ENCODE measurements at regions not wholly inside any gene's neighbourhood (a gene's known extent, or its start where the extent isn't known, plus 50 kb on each side); places are given as distances from the start of the nearest gene placed in this dataset.

DNA sequence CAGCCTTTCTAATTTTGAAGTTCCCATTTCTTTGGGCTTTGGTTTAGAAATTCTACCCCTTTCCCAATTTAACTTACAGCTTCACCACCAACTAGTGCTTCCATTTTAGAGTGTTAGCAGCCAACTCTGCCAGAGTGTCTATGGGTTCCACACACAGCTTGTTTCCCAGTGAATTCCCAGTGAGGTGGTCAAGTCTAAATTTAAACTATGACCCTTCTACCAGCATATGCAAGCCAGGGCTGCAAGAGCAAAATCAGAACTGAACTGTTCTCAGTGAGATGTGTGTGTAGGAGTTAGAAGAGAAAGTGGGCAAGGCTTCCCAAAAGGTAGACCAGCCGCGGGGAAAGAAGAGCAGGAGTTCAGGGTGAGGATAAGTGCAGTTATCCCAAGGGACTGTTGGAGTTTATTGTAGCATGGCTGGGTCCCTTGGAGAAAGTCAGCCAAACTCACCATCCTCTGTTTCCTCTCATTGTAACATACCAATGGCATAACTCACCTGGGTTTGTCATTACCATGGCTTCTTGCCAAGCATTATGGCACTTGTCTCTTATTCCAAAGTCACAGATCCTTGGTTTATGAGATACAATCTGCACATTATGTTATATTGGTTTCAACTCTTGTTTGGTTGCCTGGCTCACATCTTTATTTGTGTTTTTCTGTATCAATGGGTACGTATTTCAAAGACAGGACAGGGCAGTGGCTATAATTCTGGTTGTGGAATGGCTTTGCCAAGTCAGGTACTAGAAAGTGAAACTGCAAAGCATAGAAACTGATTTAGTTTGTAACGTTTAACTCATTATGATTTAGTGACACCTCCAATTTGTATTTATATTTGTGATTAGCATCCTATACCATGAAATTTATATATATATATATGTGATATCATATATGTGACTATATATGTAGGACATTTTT lies 130.2 kb upstream of the UMPS start:
- intact Hi-C loops (cut with micrococcal nuclease; ENCODE audit: unreplicated experiment) (no loop called here), in situ Hi-C loops (cut with HindIII; ENCODE audit: extremely low pct_ligation_motif_present, low pct_unique_long_range_greater_than_20kb) (no loop called here)
- POLR2A ChIA-PET: interaction anchor here (1.5 kb wide), 1 partner anchor 11 kb away, joined by 3 read pairs; no protein-coding TSS in a partner anchor
- CTCF ChIA-PET (ENCODE audit: low intra/inter-chr PET ratio, low total read pairs): no interaction called here
- no peak overlapping the region for H3K9ac ChIP-seq (ENCODE audit: insufficient read depth, low read depth, low read length)
- FAIRE-seq (no peak), ATAC-seq (peak; percentile 38), DNase-seq (ENCODE audit: low spot score) (peak; percentile 53)
- H3K4me3 ChIP-seq (replicated peaks in 1 of 3; ENCODE audit: insufficient read depth in 1 of 3, low read depth in 2 of 3, low read length in 3 of 3): no peak overlapping the region
- H3K9me3 ChIP-seq (ENCODE audit: low read length): no peaks in the 10 kb centered on the region
- peak overlapping the region; percentile 50 for H3K27ac ChIP-seq (ENCODE audit: extremely low read length, insufficient read depth, low read length)
- 83% methylated on average over 4 of the region's 4 CpGs for WGBS (ENCODE audit: low lambda C conversion rate)
- peaks cover 28% of the 10 kb centered on the region for H3K79me2 ChIP-seq (ENCODE audit: insufficient read depth, low read length)
- H3K4me1 ChIP-seq (ENCODE audit: insufficient read depth, low read length): peaks cover 56% of the 10 kb centered on the region
- no peaks in the 10 kb centered on the region for H4K20me1 ChIP-seq (ENCODE audit: insufficient read depth, low read length)
- no TSS peak for BruUV-seq (replicated peaks)
- H2AFZ ChIP-seq (ENCODE audit: low read length): no peak overlapping the region
- H3K27me3 ChIP-seq (ENCODE audit: control insufficient read depth in 1 of 2, insufficient read depth in 2 of 2, low read length in 2 of 2): no peaks in the 10 kb centered on the region
- 0 out of 2 replicates have a peak overlapping the region, but pooled peaks have one; percentile 14 for H3K4me2 ChIP-seq (ENCODE audit: low read depth, low read length)
- H3K36me3 ChIP-seq (replicated peaks in 1 of 2; ENCODE audit: control insufficient read depth in 1 of 2, insufficient read depth in 2 of 2, low read length in 2 of 2): no peaks in the 10 kb centered on the region
- TF ChIP-seq E2F2 (CRISPR knock-in tag; IDR thresholded peaks at IDR 0.05; ENCODE audit: borderline replicate concordance) (no peak), ZNF629 (CRISPR knock-in tag; conservative IDR thresholded peaks at IDR 0.05) (0 out of 2 replicates have a peak, but pooled peaks have one; percentile 32), SMAD9 (CRISPR knock-in tag; IDR thresholded peaks at IDR 0.05) (no peak), ZNF234 (CRISPR knock-in tag; conservative IDR thresholded peaks at IDR 0.05) (no peak), EP300 (IDR thresholded peaks at IDR 0.05; ENCODE audit: low read depth in 2 of 2, low read length in 2 of 2) (0 out of 4 replicates have a peak, but pooled peaks of 1 of the 2 experiments have one; percentile 8), EP300 (CRISPR knock-in tag; IDR thresholded peaks at IDR 0.05; ENCODE audit: borderline replicate concordance) (no peak), FOSL1 (CRISPR knock-in tag; IDR thresholded peaks at IDR 0.05; ENCODE audit: borderline replicate concordance) (0 out of 2 replicates have a peak, but pooled peaks have one; percentile 11), ATF3 (CRISPR knock-in tag; IDR thresholded peaks at IDR 0.05) (0 out of 2 replicates have a peak, but pooled peaks have one; percentile 13), ZNF331 (CRISPR knock-in tag; IDR thresholded peaks at IDR 0.05) (no peak), FOSL2 (CRISPR knock-in tag; IDR thresholded peaks at IDR 0.05) (peak; percentile 77), ZBTB7B (CRISPR knock-in tag; IDR thresholded peaks at IDR 0.05) (no peak), CCDC6 (CRISPR knock-in tag; IDR thresholded peaks at IDR 0.05) (0 out of 2 replicates have a peak, but pooled peaks have one; percentile 25), PTBP1 (IDR thresholded peaks at IDR 0.05; ENCODE audit: low read depth, low read length, poor library complexity, severe bottlenecking) (no peak), NFRKB (IDR thresholded peaks at IDR 0.05) (no peak), ZNF672 (CRISPR knock-in tag; IDR thresholded peaks at IDR 0.05) (no peak)
- TF ChIP-seq, protein P1, sequence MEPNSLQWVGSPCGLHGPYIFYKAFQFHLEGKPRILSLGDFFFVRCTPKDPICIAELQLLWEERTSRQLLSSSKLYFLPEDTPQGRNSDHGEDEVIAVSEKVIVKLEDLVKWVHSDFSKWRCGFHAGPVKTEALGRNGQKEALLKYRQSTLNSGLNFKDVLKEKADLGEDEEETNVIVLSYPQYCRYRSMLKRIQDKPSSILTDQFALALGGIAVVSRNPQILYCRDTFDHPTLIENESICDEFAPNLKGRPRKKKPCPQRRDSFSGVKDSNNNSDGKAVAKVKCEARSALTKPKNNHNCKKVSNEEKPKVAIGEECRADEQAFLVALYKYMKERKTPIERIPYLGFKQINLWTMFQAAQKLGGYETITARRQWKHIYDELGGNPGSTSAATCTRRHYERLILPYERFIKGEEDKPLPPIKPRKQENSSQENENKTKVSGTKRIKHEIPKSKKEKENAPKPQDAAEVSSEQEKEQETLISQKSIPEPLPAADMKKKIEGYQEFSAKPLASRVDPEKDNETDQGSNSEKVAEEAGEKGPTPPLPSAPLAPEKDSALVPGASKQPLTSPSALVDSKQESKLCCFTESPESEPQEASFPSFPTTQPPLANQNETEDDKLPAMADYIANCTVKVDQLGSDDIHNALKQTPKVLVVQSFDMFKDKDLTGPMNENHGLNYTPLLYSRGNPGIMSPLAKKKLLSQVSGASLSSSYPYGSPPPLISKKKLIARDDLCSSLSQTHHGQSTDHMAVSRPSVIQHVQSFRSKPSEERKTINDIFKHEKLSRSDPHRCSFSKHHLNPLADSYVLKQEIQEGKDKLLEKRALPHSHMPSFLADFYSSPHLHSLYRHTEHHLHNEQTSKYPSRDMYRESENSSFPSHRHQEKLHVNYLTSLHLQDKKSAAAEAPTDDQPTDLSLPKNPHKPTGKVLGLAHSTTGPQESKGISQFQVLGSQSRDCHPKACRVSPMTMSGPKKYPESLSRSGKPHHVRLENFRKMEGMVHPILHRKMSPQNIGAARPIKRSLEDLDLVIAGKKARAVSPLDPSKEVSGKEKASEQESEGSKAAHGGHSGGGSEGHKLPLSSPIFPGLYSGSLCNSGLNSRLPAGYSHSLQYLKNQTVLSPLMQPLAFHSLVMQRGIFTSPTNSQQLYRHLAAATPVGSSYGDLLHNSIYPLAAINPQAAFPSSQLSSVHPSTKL (CRISPR knock-in tag; IDR thresholded peaks at IDR 0.05): no peak

Measured in HepG2 (cell line).